NCI-H226 (cell line): ENCODE measurements at regions not wholly inside any gene's neighbourhood (a gene's known extent, or its start where the extent isn't known, plus 50 kb on each side); places are given as distances from the start of the nearest gene placed in this dataset.

Experiments
- DNase-seq: peaks from one replicate; pipeline ENCODE4 v3.0.0-alpha.2; 2015

DNA sequence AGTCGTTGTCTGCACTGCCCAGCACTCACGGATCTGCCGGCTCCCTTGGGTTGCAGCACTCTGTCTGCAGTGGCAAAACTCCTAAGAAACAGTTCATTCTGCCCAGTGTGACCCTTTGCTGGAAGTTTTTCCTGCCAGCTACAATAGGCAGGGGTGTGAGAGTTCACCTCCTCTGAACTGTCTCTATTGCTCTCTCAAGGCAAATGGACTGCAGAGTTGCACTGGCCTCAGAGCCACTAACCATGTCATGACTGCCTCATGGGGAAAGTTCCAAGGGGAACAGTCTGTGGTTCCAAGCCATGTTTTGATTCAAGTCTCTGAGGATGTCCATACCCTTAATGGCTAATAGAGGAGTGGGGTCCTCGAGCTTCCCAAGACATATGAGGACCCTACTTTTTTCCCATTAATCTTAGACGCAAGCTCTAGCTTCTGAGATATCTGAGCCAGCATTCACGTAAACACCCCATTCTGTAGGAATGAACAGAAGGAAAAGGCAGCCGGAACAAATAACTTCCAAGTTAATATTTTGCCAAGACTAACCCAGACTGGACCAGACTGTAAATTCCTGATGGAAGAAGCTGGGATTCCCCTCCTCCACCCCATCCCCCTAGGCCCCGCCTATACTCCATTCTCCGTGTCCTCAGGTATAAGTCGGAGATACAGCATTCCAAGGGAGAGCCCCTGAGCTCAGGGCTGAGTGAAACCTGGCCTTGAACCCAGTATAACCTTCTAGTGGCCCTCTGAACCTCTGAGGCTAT, 93.8 kb upstream of the AKT3 start:
- DNase-seq: no peak

DNA sequence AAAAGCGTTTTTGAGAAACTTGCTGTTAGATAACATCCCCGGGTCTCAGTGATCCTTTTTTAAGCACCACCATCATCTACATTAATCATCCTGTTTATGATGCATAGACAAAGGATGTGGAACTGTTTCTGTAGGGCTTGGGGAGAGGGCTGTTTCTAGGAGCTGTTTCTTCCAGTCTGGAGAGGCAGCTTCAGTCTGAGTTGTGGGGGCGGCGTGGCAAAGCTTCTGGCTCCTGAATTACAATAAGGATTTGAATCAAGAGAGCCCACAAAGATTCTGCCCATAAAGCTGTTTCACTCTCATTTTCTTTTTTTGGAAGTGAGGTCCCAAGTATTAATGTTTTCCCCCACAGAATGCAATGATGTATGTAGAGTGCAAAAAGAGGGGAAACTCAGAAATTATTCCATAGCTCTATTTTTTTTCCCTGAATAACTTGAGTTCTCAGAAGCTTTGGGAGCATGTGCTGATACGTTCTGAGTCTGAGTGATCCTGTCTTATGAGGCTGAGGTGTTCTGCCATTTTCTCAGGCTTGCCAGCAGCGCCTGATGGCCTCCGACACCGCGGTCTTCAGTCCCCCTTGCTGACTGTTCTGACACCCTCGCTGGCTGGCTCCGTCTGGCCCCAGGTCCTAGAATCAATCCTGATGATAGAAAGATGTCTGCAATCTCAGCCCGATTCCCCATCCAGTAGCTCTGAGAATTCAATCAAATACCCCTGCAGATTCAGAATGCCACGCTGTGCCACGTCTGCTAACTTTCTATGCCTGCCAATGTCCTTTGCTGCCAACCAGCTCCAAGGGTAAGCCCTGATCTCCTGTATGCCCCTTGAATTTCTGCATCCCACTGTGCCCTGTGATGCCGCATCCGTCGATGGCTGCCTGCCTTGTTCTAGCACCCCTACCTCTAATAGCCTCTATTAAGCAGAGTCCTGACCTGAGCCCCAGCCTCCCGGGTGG, 92.4 kb upstream of the AKT3 start:
- DNase-seq: no peak

DNA sequence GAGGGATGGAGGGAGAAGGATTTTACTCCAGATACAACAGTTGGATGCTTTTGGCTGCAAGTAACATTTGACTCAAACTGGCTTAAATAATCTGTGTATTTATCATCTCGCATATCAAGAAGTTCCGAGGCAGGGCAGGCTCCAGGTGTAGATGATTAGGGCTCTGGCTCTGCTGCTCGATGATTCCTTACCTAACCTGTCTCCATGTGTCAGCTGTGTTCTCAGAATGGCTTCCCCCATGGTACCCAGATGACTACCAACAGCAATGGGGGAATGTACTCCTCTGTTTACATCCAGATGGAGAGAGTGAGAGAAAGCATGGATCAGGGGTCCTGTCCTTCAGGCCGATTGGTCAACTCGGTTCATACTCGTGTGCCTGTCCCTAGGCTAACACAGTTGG, 90.4 kb upstream of the AKT3 start:
- DNase-seq: no peak

DNA sequence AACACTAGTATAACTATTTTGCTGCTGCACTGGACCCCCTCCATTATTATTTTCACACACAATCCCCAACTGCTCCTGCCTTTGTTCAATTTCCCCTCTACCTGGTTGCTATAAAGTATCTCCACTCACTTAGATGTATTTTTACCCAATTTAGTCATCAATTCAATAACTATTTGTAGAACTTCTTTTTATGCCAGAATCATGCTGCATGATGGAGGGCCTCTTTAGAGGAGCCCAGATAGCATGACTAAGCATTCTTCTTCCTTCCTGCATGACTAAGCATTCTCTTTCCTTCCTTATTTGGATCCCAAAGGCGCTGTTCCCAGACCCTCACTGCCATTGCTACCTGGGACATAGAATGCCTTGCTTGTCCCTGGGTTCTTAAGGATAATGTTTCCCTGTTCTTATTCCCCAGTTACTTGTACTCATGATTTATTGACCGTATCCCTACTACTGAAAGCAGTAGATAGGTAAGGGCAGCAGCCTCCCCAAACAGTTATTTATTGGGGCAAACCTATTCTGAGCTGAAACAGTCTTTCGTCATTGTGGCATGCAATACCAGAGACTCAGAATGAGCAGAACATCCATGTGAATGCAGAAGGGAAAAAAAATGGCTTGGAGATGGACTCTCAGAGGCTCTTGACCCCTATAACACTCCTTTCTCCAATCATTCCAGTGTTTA, 89.3 kb upstream of the AKT3 start:
- DNase-seq: no peak

DNA sequence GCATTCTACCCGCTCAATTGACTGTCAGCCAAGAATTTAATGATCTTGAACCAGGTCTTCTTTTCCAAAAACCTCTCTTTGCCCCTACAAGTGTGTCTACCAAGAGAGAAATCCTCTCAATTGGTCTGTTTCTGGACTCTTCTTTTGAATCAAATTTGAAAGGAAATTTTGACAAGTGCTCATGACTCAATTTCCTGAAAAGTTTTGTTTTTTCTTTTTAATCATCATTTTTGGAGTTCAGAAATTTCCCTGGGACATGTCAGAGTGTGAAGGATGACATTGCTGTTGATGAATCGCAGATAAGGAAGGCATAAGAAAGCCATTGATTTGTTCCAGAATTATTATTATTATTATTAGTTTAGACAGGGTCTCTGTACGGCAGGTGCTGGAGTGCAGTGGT, 88.2 kb upstream of the AKT3 start:
- no peak for DNase-seq

DNA sequence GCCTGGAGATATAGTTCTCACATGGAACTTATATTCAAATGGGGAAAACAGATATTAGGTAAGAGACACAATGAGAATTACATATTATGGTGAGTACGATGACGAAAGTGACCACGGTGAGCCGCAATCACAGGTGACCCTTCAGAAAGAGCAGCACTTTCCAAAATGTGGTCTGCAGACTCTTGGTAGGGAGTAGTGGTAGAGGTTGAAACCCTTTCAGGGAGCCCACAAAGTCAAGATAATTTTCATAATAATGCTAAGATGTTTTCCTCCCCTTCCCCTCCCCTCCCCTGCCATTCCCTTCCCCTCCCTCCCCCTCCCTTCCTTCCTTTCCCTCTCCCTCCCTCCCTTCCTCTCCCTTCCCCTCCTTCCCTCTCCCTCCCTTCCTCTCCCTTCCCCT, 83.5 kb upstream of the AKT3 start:
- no peak for DNase-seq

DNA sequence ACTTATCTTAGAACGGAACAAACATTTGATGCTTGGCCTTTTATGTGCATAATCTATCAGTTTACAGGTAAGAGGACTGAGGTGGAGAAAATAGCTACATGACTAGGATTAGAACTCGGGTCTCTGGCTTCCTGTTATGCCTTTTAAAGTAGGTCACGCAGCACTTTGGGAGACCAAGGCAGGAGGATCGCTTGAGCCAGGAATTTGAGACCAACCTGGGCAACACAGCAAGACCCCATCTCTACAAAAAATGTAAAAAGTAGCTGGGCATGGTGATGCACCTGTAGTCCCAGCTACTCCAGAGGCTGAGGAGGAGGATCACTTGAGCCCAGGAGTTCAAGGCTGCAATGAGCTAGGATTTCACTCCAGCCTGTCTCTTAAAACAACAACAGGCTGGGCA, 81.9 kb upstream of the AKT3 start:
- no peak for DNase-seq

DNA sequence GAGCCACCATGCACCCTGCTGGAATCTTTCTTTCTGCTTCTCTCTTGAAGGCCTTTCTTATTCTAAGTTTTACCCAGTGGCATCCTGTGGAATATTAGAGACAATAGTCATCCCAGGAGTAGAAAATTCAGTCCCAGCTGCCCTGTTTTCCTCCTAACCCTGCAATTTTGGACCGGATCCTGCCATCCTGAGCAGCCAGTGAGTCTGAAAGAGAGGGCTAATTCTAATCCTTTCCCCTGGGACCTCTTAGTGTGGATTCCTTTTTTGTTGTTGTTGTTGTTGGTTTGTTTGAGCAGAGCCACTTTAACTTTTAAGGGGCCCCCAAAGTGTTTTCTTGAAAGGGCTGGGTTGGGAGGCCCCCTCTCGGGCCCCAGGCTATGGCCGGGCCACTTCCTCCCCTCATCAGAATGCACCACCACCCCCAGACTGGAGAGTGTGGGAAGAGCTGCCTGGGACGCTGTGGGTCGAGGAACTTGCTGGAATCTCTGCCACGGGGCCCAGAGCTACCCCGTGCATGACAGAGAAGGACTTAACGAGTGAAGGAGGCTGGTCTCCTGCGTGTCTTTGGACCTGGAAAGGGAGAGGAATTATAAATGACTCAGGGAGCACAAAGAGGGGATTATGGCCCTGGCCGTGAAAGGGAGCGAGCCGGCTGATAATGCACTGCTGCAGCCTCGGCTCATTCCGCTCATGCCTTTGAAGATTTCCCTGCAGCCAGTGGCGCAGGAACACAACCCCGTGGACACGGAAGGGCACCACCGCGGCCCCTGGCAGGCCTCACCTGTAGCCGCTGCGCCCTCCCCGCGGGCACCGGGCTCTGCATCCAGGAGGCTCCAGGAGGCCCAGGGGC, 81.0 kb upstream of the AKT3 start:
- DNase-seq: no peak

DNA sequence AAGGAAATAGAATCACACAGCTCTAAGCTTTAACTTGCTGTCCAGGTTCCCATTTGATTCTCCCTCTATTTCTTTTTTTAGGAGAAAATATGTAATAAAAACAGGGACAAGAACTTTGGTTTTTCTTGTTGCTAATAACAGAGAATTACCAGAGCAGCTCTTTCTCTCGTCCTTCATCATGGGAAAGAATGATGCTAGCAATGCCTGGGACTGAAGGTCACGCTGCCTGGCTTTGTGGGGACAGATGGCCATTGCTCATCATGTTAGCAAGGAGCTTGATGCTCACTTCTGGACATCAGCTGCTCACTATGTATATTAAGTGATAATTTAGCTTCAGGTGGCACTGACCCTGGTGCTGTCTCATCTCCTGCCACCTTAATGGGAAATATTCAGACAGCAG, 77.3 kb upstream of the AKT3 start:
- no peak for DNase-seq

DNA sequence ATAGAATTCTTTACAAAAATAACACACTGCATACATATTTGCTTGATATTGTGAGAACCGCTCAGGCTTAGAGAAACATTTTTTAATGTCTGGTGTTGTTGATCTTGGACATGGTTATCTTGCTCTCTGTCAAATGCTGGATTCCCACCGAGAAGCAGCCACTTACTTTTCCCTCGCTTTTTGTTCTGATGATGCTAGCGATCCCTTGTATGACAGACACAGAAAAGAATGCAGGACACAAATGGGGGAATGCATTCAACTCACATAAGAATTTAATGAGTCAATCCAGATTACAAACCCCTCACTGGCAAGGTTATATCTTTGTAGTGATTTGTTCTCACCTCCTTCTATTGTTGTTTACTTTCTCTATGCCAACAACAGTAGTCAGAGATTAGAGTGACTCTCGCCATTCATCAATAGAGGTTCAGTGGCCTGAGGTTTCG, 76.8 kb upstream of the AKT3 start:
- DNase-seq: peak; percentile 95

DNA sequence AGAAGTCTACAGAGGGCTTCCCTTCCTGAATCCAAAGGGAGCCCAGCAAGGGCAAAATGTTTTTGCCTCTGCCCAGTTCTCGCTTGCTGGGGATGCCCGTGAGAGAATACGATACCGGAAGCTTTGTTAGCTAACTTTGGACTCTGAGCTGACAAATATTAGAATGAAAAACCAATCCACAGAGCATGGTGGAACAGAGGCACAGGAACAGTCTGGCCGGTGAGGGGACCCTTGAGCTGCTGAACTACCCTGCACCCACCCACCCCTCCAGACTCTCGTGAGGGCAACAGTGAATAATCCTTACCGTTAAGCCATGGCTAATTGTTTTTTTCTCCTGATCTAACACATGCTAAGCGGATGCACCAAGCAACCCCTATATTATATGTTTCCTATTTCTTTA, 76.3 kb upstream of the AKT3 start:
- DNase-seq: no peak

DNA sequence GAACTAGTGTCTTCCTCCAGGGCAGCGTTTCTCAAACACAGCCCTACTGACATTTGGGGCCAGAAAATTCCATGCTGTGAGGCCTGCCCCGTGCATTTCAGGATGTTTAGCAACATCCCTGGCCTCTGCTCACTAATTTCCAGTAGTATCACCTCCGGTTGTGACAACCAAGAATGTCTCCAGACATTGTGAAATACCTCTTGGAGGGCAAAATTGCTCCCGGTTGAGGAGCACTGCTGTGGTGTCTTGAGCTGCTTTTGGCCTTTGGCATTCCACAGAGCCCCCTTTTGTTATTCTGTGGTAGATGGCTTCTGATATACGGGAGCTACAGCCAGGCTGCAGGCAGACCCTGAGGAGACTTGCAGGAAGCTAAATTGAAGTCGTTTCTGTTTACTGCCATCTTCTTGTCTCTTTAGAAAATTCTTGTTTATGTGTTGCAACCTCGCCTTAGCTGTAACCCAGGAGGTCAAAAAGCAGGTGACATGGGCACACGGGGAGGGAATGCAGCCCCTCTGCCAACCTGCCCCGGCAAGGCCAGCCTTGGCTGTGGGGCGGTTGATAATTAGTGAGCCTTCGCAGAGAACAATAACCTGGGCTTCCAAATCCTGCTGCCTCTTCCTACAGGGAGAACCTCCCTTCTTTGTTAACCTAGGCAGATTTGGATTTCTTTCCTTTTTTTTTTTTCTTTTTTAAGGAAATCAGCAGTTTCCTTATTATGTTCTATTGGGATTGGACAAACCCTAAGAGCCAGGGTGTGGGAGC, 74.7 kb upstream of the AKT3 start:
- peak; percentile 70 for DNase-seq

DNA sequence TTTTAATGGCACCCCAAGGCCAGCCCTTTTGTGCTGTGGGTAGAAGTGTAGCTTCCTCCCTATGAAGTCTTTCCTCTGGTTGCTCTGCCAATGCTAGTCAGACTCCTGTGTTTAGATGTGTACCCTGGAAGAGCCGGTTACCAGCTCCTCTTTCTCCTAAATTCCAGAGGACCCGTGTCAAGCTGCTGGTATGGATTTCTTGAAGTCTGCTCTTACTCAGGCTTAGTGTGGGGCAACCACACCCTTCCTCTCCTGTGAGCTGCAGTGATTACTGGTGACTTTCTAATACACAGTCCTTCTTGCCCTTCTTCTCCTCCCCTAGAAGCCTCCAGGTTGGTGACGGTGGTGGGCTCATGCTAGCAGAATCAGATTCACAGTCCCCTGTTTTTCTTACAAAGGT, 74.1 kb upstream of the AKT3 start:
- peak; percentile 92 for DNase-seq

DNA sequence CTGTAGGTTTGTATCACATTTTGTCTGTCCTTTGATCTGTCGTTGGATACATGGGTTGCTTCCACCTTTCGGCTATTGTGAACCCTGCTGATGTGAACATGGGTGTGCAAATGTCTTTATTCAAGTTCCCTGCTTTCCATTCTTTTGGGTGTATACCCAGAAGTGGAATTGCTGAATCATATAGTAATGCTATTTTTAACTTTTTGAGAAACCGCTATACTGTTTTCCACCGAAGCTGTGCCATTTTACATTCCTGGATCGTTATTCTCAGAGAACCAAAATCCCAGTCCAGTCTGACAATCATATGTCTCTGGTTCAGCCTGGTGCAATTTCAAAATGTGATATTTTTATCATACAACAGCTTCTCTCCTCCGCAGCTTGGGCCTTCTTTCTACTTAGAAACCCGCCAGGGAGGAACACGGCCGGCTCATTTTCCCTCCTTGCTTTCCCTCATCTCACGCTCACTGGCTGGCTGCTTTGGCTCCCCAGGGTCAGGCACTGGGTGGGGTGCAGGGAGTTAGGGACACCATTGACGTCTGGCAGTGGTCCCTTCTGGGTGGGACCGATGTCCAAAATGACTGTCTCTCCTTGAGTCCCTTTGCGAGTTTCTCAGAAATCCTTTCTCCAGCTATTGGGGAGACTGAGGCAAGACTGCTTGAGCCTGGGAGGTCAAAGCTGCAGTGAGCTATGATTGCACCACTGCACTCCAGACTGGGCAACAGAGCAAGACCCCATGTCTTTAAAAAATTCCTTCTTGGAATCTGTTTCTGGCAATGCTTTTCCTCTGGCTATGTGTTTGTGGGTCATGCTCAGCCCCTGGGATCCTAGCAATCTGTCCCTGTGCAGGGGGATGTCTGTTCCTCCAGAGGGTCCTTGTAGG, 73.5 kb upstream of the AKT3 start:
- no peak for DNase-seq

DNA sequence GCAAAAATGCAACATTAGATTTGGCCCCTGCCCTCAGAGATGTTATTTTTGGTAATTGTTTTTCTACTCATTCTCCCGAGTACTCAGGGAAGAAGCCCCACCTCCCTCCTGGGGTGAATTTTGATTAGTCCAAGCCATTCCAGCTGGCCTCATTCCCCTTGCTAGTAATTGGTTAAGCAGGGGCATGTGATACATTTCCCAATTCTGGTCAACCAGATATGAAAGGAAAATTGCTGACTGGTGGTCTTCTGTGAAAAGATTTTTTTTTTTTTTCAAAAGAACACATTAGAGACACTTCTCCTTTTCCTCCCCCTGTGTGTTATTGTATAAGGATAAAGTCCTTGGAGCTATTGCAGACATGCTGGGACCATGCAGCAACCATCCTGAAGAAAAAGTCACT, 71.1 kb upstream of the AKT3 start:
- no peak for DNase-seq

DNA sequence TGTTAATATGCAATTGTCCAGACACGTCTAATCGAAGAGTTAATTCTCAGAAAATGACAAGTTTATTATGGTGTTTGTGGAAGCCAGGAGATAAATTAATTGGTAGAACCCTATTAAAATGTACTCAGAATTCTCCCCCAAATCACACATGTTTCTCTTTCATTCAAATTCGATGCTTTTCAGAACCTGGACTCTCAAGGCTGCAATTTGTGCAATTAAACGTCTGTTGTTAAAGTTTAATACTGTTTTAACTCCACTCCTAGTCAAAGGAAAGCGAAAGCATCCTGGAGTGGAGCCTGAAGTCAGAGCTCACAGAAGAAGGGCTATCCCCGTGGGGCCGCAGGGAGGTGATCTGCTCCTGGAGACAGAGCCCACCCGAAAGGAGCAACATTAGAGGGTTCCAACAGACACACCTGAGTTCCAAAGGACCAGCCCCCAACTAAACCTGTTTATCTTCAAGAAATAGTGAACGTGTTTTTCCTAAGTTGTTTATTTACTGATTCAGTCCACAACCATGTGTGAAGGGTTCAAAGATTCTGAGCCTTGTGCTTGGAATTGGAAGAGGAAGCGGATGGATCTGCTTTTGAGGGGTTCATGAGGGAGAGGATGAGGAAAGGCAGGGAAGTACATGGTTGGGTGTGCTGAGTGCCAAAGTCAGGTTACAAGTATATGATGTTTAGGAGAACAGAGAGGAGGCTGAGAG, 68.0 kb upstream of the AKT3 start:
- no peak for DNase-seq

DNA sequence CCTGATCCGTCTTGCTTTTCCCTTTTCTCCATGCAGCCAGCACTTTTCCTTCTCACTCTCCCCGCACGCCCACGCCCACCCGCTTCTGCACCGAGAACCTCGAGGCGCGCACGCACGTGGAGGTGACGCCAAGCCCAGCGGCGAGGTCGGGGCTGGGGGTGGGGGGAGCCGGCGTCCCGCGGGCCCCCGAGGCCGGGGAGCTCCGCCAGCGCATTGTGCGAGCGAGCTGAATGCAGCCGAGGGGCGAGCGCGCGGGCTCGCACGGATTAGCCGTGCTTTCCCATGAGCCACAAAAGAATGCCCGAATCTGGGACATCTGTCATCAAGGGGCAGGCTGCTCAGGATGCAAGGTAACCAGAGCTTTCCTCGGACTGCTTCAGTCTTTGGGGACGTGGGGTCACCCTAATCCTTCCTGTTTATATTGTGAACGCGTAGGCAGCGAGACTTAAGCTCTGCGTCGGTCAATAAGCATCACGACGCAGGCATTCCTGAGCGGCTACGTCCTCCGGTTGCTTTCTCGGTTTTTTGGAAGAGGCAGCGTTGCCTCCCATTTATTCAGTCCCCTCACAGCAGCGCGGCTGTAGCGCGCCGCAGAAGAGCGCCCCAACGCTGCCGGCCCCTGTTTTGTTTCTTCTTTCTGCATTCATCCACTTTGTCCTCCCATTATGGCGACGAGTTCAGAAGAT, 67.3 kb upstream of the AKT3 start:
- peak; percentile 66 for DNase-seq

DNA sequence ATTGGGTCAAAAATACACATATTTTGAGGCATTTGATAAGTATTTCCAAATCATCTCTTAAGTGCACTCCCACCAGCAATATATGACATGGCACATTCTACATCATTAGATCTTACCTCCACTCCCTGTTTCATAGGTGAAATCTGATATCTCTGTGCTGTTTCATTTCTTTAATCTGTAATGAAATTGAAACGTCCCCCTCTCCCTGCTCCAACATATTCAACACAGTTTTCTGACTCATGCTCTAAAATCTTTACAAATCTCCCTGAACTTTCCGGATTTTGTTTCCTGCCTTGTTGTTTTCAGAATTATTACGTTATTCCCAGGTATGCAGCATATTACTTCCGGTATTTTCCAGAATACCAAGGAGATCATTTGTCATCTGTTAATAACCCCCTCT, 66.1 kb upstream of the AKT3 start:
- DNase-seq: peak; percentile 66

DNA sequence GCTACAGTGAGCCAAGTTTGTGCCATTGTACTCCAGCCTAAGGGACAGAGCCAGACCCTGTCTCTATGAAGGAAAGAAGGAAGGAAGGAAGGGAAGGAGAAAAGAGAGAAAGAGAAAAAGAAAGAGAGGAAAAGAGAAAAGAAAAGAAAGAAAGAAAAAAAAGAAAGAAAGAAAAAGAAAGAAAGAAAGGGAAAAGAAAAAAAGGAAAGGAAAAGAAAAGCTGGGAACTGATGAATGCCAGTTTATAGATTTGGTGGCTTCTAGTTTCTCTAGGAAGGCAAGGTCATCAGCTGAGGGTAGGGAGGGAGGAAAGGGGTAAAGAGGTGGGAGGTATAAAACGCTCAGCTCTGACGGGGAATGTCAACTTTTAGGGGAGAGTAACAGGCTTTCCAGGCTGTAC, 62.3 kb upstream of the AKT3 start:
- DNase-seq: no peak

DNA sequence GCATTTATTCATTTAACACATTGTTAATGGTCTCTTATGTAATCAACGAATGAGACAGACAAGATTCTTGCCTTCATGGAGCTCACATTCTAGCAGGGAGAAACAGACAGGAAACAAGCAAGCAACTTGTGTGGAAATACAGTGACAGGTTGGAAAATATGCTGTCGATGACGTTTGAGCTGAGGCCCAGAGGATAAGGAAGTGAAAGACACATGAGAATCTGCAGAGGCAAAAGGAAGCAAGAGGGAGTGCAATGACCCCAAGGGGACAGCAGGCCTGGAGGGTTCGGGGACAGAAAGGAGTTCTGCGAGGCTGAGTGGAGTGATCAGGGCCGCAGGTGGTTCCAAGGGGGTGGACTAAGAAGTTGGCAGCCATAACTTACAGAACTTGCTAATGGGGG, 60.6 kb upstream of the AKT3 start:
- DNase-seq: no peak
